Caco-2 (cell line): ENCODE measurements at regions not wholly inside any gene's neighbourhood (a gene's known extent, or its start where the extent isn't known, plus 50 kb on each side); places are given as distances from the start of the nearest gene placed in this dataset.

Experiments used
- BruUV-seq: library from RNA; stranded (reverse); fragments of 400-500 nt; replicated peaks from 2 replicates; lab custom pipeline; 2021; lab: Mats Ljungman, UMichigan
- CTCF ChIA-PET: fragments of 300-600 bp; sonication (Branson Sonifier 250); formaldehyde crosslinking; loops from one replicate; lab custom pipeline; 2022; ENCODE audit warnings: antibody characterized with exemption; lab: Charles Lee
- POLR2A ChIA-PET: fragments of 300-600 bp; sonication (Branson Sonifier 250); formaldehyde crosslinking; loops from one replicate; lab custom pipeline; 2022; ENCODE audit warnings: antibody characterized with exemption; lab: Charles Lee
- DNase-seq, 2 experiments: peaks; one replicate each; pipeline versions ENCODE4 v3.0.0 to v3.0.0-alpha.2; 2020 to 2022
- H3K27me3 ChIP-seq: replicated peaks from 2 replicates; pipeline ENCODE4 v1.6.0; 2011; ENCODE audit warnings: low read length; ENCODE audit not compliant: control insufficient read depth, insufficient read depth
- H3K36me3 ChIP-seq: 2 replicates; pipeline ENCODE4 v1.5.1; 2011; ENCODE audit warnings: low read length; ENCODE audit not compliant: control insufficient read depth, insufficient read depth
- H3K4me1 ChIP-seq: fragments of 250-450 bp; sonication (Bioruptor Pico); 2 replicates; pipeline ENCODE4 v1.5.1; 2020; ENCODE audit warnings: mild to moderate bottlenecking
- H3K4me3 ChIP-seq: 2 replicates; pipeline ENCODE4 v1.5.1; 2011; ENCODE audit warnings: low read depth, mild to moderate bottlenecking, control low read depth, low read length
- H3K9me3 ChIP-seq: fragments of 250-450 bp; sonication (Bioruptor Pico); 2 replicates; pipeline ENCODE4 v1.5.1; 2020; ENCODE audit warnings: mild to moderate bottlenecking, moderate library complexity
- H3K27ac Mint-ChIP-seq: one replicate; pipeline ENCODE4 v1.8.0; 2022; ENCODE audit warnings: mixed read lengths; ENCODE audit not compliant: unreplicated experiment
- H3K27me3 Mint-ChIP-seq: one replicate; pipeline ENCODE4 v1.8.0; 2022; ENCODE audit warnings: mixed read lengths; ENCODE audit not compliant: insufficient read depth, unreplicated experiment
- H3K36me3 Mint-ChIP-seq: one replicate; pipeline ENCODE4 v1.8.0; 2022; ENCODE audit warnings: mild to moderate bottlenecking, mixed read lengths; ENCODE audit not compliant: insufficient read depth, unreplicated experiment
- H3K4me1 Mint-ChIP-seq: one replicate; pipeline ENCODE4 v1.8.0; 2022; ENCODE audit warnings: low read depth, mixed read lengths; ENCODE audit not compliant: unreplicated experiment
- H3K4me3 Mint-ChIP-seq: one replicate; pipeline ENCODE4 v1.8.0; 2022; ENCODE audit warnings: mild to moderate bottlenecking, moderate library complexity, mixed read lengths; ENCODE audit not compliant: unreplicated experiment
- H3K9me3 Mint-ChIP-seq: one replicate; pipeline ENCODE4 v1.8.0; 2022; ENCODE audit warnings: mixed read lengths; ENCODE audit not compliant: unreplicated experiment
- CTCF ChIP-seq, 2 experiments: fragments of 200-600 bp in 1 of 2; IDR thresholded peaks; 1 replicate in 1 of 2; 2 replicates in 1 of 2; pipeline versions ENCODE4 v1.5.1 to v1.8.0; 2011 to 2022; ENCODE audit warnings: antibody characterized with exemption in 1 of 2, control low read depth in 1 of 2, inconsistent platforms in 1 of 2, low read depth in 1 of 2, low read length in 1 of 2, mild to moderate bottlenecking in 1 of 2, moderate library complexity in 1 of 2; ENCODE audit not compliant: insufficient read depth in 1 of 2, severe bottlenecking in 1 of 2, unreplicated experiment in 1 of 2
- intact Hi-C: fragments of 100-400 bp; cut with micrococcal nuclease; formaldehyde crosslinking; loops from one replicate; pipeline ENCODE4 v1.10.0; 2022; ENCODE audit not compliant: unreplicated experiment

- Histone ChIP-seq H3K4me3 (no peak overlapping the region), H3K36me3 (no peaks in the 10 kb centered on the region), H3K27me3 (no peaks in the 10 kb centered on the region; the same call in 1 of the 2 replicates), H3K9me3 (no peaks in the 10 kb centered on the region), H3K4me1 (no peaks in the 10 kb centered on the region)
- Mint-ChIP-seq H3K4me1 (no peaks in the 10 kb centered on the region), H3K36me3 (no peaks in the 10 kb centered on the region), H3K4me3 (no peak overlapping the region), H3K27ac (no peak overlapping the region), H3K27me3 (peaks cover 3% of the 10 kb centered on the region), H3K9me3 (peaks cover 13% of the 10 kb centered on the region)
- ChIA-PET CTCF (no interaction called here), POLR2A (no interaction called here)
- BruUV-seq: no TSS peak
- TF ChIP-seq CTCF (IDR thresholded peaks at IDR 0.05; ENCODE audit: insufficient read depth in 1 of 2, low read depth in 1 of 2, low read length in 1 of 2, severe bottlenecking in 1 of 2, unreplicated experiment in 1 of 2): no peak
- peak in 1 of 2 experiments; percentile 28 for DNase-seq
- intact Hi-C loops: no loop called here
Measured at GRCh38 chr15:37550360-37551024, 383.9 kb upstream of the TMCO5A start.

- Mint-ChIP-seq H3K27ac (no peak overlapping the region), H3K36me3 (no peaks in the 10 kb centered on the region), H3K4me3 (no peak overlapping the region), H3K4me1 (no peaks in the 10 kb centered on the region), H3K9me3 (no peaks in the 10 kb centered on the region), H3K27me3 (peaks cover 5% of the 10 kb centered on the region)
- no peaks in the 10 kb centered on the region for H3K36me3 ChIP-seq
- no TSS peak for BruUV-seq
- no peaks in the 10 kb centered on the region for H3K9me3 ChIP-seq
- intact Hi-C loops: no loop called here
- no peaks in the 10 kb centered on the region for H3K27me3 ChIP-seq
- POLR2A ChIA-PET: no interaction called here
- no peak overlapping the region for H3K4me3 ChIP-seq
- no peaks in the 10 kb centered on the region for H3K4me1 ChIP-seq
- DNase-seq: no peak
- TF ChIP-seq CTCF (IDR thresholded peaks at IDR 0.05; ENCODE audit: insufficient read depth in 1 of 2, low read depth in 1 of 2, low read length in 1 of 2, severe bottlenecking in 1 of 2, unreplicated experiment in 1 of 2): no peak
- CTCF ChIA-PET: no interaction called here
Measured at GRCh38 chr15:37572401-37572800, 362.0 kb upstream of the TMCO5A start.

- no peaks in the 10 kb centered on the region for H3K9me3 ChIP-seq
- no peaks in the 10 kb centered on the region for H3K36me3 Mint-ChIP-seq
- BruUV-seq: no TSS peak
Measured at GRCh38 chr15:37574985-37575384, 359.5 kb upstream of the TMCO5A start.

More at GRCh38 chr15:37574985-37575384, 359.5 kb upstream of the TMCO5A start:
- no peaks in the 10 kb centered on the region for H3K27me3 ChIP-seq
- no peak for DNase-seq
- H3K9me3 Mint-ChIP-seq: no peaks in the 10 kb centered on the region
- intact Hi-C loops: no loop called here
- no peak overlapping the region for H3K4me3 Mint-ChIP-seq
- H3K27ac Mint-ChIP-seq: no peak overlapping the region
- no peaks in the 10 kb centered on the region for H3K36me3 ChIP-seq
- H3K4me1 ChIP-seq: no peaks in the 10 kb centered on the region
- no peaks in the 10 kb centered on the region for H3K4me1 Mint-ChIP-seq
- POLR2A ChIA-PET: no interaction called here
- no peak overlapping the region for H3K4me3 ChIP-seq
- TF ChIP-seq CTCF (IDR thresholded peaks at IDR 0.05; ENCODE audit: insufficient read depth in 1 of 2, low read depth in 1 of 2, low read length in 1 of 2, severe bottlenecking in 1 of 2, unreplicated experiment in 1 of 2): no peak
- CTCF ChIA-PET: no interaction called here
- peaks cover 2% of the 10 kb centered on the region for H3K27me3 Mint-ChIP-seq
